OCI-LY1 (cell line): ENCODE measurements at regions not wholly inside any gene's neighbourhood (a gene's known extent, or its start where the extent isn't known, plus 50 kb on each side); places are given as distances from the start of the nearest gene placed in this dataset.

ENCODE experiments used
- CTCF ChIP-seq: fragments of 200-600 bp; sonication (generic), shearing (Covaris generic); IDR thresholded peaks from 2 replicates; pipeline ENCODE4 v1.5.1; 2017; ENCODE audit warnings: mild to moderate bottlenecking, antibody characterized with exemption, low read length, moderate library complexity, mixed read lengths
- EZH2 ChIP-seq: fragments of 200-600 bp; sonication (generic), shearing (Covaris generic); IDR thresholded peaks from 2 replicates; pipeline ENCODE4 v1.8.0; 2017; ENCODE audit warnings: borderline replicate concordance, mixed run types, mild to moderate bottlenecking, antibody characterized with exemption, low read length, moderate library complexity, mixed read lengths

- TF ChIP-seq EZH2 (no peak), CTCF (no peak)
Observed at GRCh38 chr3:126284258-126284904, 72.8 kb downstream of the KLF15 start.
